Chondrocyte (in vitro differentiated cells): ENCODE measurements at regions not wholly inside any gene's neighbourhood (a gene's known extent, or its start where the extent isn't known, plus 50 kb on each side); places are given as distances from the start of the nearest gene placed in this dataset.

Experiments
- DNase-seq: peaks from one replicate; pipeline ENCODE4 v3.0.0; 2021; ENCODE audit warnings: mixed read lengths, low spot score
- H3K27ac Mint-ChIP-seq: one replicate; pipeline ENCODE4 v1.8.0; 2021; ENCODE audit warnings: mild to moderate bottlenecking, moderate library complexity, mixed read lengths; ENCODE audit not compliant: unreplicated experiment
- H3K27me3 Mint-ChIP-seq: 2 replicates; pipeline ENCODE4 v1.8.0; 2021; ENCODE audit warnings: low read depth, mixed read lengths
- H3K36me3 Mint-ChIP-seq: 2 replicates; pipeline ENCODE4 v1.8.0; 2021; ENCODE audit warnings: low read depth, mixed read lengths
- H3K4me1 Mint-ChIP-seq: 2 replicates; pipeline ENCODE4 v1.8.0; 2021; ENCODE audit warnings: low read depth, mild to moderate bottlenecking, mixed read lengths
- H3K4me3 Mint-ChIP-seq: one replicate; pipeline ENCODE4 v1.8.0; 2021; ENCODE audit warnings: mild to moderate bottlenecking, moderate library complexity, mixed read lengths; ENCODE audit not compliant: unreplicated experiment
- H3K9me3 Mint-ChIP-seq: 2 replicates; pipeline ENCODE4 v1.8.0; 2021; ENCODE audit warnings: low read depth, mixed read lengths
- CTCF ChIP-seq: fragments of 200-600 bp; sonication (generic); IDR thresholded peaks from 2 replicates; pipeline ENCODE4 v1.5.0; 2021; ENCODE audit warnings: antibody characterized with exemption, mild to moderate bottlenecking, moderate library complexity

DNA sequence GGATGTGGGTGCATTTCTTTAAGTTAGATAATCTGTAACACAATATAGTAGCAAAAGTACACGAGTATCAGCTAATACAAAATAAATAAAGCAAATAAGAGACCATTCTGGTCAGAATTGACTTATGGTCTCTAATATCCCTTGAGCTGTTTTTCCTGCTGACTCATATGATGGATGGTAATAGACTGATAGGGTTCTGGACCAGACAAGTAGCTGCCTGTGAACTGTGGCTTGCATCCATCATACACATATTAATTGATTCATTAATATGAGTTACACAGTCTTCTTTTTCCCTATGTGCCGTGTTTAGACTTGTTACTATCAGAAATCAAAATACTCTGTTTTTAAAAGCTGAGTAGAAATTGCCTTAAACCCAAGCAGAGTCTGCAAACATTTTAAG is 762.8 kb downstream of the GATA3 start:
- Mint-ChIP-seq H3K27ac (no peak overlapping the region), H3K36me3 (no peaks in the 10 kb centered on the region), H3K4me3 (no peak overlapping the region), H3K27me3 (no peaks in the 10 kb centered on the region), H3K9me3 (peaks cover 14% of the 10 kb centered on the region), H3K4me1 (no peaks in the 10 kb centered on the region)
- no peak for DNase-seq
- TF ChIP-seq CTCF, result no peak

DNA sequence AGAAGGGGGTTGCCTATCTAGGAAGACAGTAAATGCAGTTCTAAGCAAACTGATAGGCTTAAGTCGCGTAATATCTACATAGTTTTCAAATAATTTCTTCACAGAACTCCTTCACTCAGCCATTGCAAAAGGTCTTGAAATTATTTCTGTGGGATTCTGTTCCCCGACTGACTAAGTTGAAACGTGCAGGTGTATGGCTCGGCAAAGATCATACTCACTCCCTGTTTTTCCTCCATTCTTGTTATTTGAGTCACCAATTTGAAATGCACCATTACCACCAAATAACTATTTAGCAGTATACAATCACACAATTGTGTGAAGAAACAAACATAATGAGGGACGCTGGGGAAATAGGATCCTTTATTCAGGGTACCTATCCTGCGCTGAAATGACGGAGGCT is 771.1 kb downstream of the GATA3 start:
- no peaks in the 10 kb centered on the region for H3K4me1 Mint-ChIP-seq
- TF ChIP-seq CTCF, result no peak
- DNase-seq, result no peak
- no peak overlapping the region for H3K27ac Mint-ChIP-seq
- no peaks in the 10 kb centered on the region for H3K9me3 Mint-ChIP-seq
- no peaks in the 10 kb centered on the region for H3K27me3 Mint-ChIP-seq
- H3K4me3 Mint-ChIP-seq, result no peak overlapping the region
- H3K36me3 Mint-ChIP-seq, result no peaks in the 10 kb centered on the region

DNA sequence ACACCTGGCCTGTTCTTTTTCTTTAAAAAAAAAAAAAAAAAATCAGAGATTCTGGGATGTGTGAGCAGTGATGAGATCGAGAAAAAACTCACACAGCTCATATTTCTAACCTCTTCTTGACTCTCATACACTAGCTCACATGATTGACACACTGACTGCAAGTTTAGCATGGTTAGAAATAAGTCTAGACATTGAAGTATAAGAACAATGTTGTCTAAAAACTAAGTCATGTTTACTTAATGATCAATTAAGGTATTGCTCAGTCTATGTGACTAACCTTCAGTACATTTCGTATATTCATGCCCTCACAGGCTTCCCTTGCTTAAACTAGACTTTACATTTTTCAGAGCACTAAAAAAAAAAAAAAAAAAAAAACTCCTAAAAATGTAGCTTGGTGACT is 775.1 kb downstream of the GATA3 start:
- Mint-ChIP-seq H3K4me3 (no peak overlapping the region), H3K9me3 (no peaks in the 10 kb centered on the region), H3K27me3 (peaks cover 1% of the 10 kb centered on the region), H3K36me3 (no peaks in the 10 kb centered on the region), H3K4me1 (no peaks in the 10 kb centered on the region), H3K27ac (no peak overlapping the region)
- DNase-seq, result no peak
- TF ChIP-seq CTCF, result no peak

- DNase-seq, result no peak
- H3K27ac Mint-ChIP-seq, result no peak overlapping the region
- no peak for TF ChIP-seq CTCF
- no peaks in the 10 kb centered on the region for H3K4me1 Mint-ChIP-seq
- H3K36me3 Mint-ChIP-seq, result no peaks in the 10 kb centered on the region
- H3K27me3 Mint-ChIP-seq, result peaks cover 1% of the 10 kb centered on the region
- H3K9me3 Mint-ChIP-seq, result no peaks in the 10 kb centered on the region
- H3K4me3 Mint-ChIP-seq, result no peak overlapping the region
Observed at GRCh38 chr10:8830048-8830447, 775.6 kb downstream of the GATA3 start.

DNA sequence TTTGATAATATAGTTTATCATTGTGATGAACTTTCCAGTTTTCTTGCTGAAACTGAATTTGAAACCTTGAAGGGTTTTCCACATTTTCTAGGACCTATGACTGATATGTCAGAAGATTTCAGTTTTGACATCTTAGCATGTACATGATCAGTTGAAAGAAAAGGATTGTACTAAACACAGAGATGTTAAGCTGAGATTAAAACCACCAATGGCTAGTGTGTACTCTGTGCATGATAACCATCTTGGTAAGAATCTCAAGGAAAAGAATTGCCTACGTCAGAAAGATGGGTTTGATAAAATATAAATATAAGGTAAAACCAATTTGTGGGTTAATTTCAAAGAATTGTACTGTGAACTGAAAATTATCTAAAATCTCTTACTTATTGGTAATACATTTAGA is 776.4 kb downstream of the GATA3 start:
- no peak overlapping the region for H3K27ac Mint-ChIP-seq
- no peak for TF ChIP-seq CTCF
- no peaks in the 10 kb centered on the region for H3K9me3 Mint-ChIP-seq
- H3K4me1 Mint-ChIP-seq, result no peaks in the 10 kb centered on the region
- H3K27me3 Mint-ChIP-seq, result peaks cover 1% of the 10 kb centered on the region
- no peak for DNase-seq
- no peak overlapping the region for H3K4me3 Mint-ChIP-seq
- H3K36me3 Mint-ChIP-seq, result no peaks in the 10 kb centered on the region
